ENCODE measurements at regions not wholly inside any gene's neighbourhood (a gene's known extent, or its start where the extent isn't known, plus 50 kb on each side); places are given as distances from the start of the nearest gene placed in this dataset.

- no peak for DNase-seq
- peaks cover 0 to 6% of the 10 kb centered on the region in 2 donors for H3K9me3 ChIP-seq (ENCODE audit: control insufficient read depth in 2 of 2, insufficient read depth in 1 of 2, low read depth in 1 of 2, low read length in 1 of 2)
- no peak for FAIRE-seq
- H3K4me1 ChIP-seq (ENCODE audit: control insufficient read depth in 3 of 3, insufficient read depth in 2 of 3, low read depth in 1 of 3, low read length in 2 of 3) = peaks cover 0 to 3% (median 0%) of the 10 kb centered on the region in 3 donors
- no peak overlapping the region for H3K4me3 ChIP-seq (ENCODE audit: low read depth in 1 of 3, low read length in 3 of 3)
- no peaks in the 10 kb centered on the region for H3K27me3 ChIP-seq (ENCODE audit: control insufficient read depth in 3 of 3, insufficient read depth in 3 of 3, low read length in 3 of 3)
- no peak overlapping the region for H3K27ac ChIP-seq (ENCODE audit: low read depth in 1 of 3, low read length in 2 of 3)
- 91 to 100% (median 96%) methylated on average over 1 of the region's 1 CpG for WGBS, 3 donors
- H3K36me3 ChIP-seq (ENCODE audit: control insufficient read depth in 3 of 3, insufficient read depth in 2 of 3, low read depth in 1 of 3, low read length in 3 of 3) = no peaks in the 10 kb centered on the region
Measured at GRCh38 chr13:44267203-44267602, 106.4 kb upstream of the SERP2 start.

- 81 to 89% (median 86%) methylated on average over 4 of the region's 4 CpGs for WGBS, 3 donors
- peaks cover 0 to 6% of the 10 kb centered on the region in 2 donors for H3K9me3 ChIP-seq (ENCODE audit: control insufficient read depth in 2 of 2, insufficient read depth in 1 of 2, low read depth in 1 of 2, low read length in 1 of 2)
- FAIRE-seq = no peak
Measured at GRCh38 chr13:44267980-44268379, 105.6 kb upstream of the SERP2 start.

GRCh38 chr13:44268980-44269379 lies 104.6 kb upstream of the SERP2 start:
- no peak for FAIRE-seq
- no peaks in the 10 kb centered on the region for H3K27me3 ChIP-seq (ENCODE audit: control insufficient read depth in 3 of 3, insufficient read depth in 3 of 3, low read length in 3 of 3)
- no peak overlapping the region for H3K27ac ChIP-seq (ENCODE audit: low read depth in 1 of 3, low read length in 2 of 3)
- no peak overlapping the region for H3K4me3 ChIP-seq (ENCODE audit: low read depth in 1 of 3, low read length in 3 of 3)
- no peak for DNase-seq
- no peaks in the 10 kb centered on the region for H3K36me3 ChIP-seq (ENCODE audit: control insufficient read depth in 3 of 3, insufficient read depth in 2 of 3, low read depth in 1 of 3, low read length in 3 of 3)
- H3K4me1 ChIP-seq (ENCODE audit: control insufficient read depth in 3 of 3, insufficient read depth in 2 of 3, low read depth in 1 of 3, low read length in 2 of 3) = peaks cover under 1 to 8% (median 4%) of the 10 kb centered on the region in 3 donors
- H3K9me3 ChIP-seq (ENCODE audit: control insufficient read depth in 2 of 2, insufficient read depth in 1 of 2, low read depth in 1 of 2, low read length in 1 of 2) = peaks cover 0 to 6% of the 10 kb centered on the region in 2 donors

More at GRCh38 chr13:44267980-44268379, 105.6 kb upstream of the SERP2 start:
- Histone ChIP-seq H3K4me1 (ENCODE audit: control insufficient read depth in 3 of 3, insufficient read depth in 2 of 3, low read depth in 1 of 3, low read length in 2 of 3) (peaks cover 0 to 3% (median 0%) of the 10 kb centered on the region in 3 donors), H3K27ac (ENCODE audit: low read depth in 1 of 3, low read length in 2 of 3) (no peak overlapping the region), H3K27me3 (ENCODE audit: control insufficient read depth in 3 of 3, insufficient read depth in 3 of 3, low read length in 3 of 3) (no peaks in the 10 kb centered on the region), H3K4me3 (ENCODE audit: low read depth in 1 of 3, low read length in 3 of 3) (no peak overlapping the region), H3K36me3 (ENCODE audit: control insufficient read depth in 3 of 3, insufficient read depth in 2 of 3, low read depth in 1 of 3, low read length in 3 of 3) (no peaks in the 10 kb centered on the region)
- no peak for DNase-seq

GRCh38 chr13:44270150-44270549 lies 103.5 kb upstream of the SERP2 start:
- DNase-seq (no peak), FAIRE-seq (no peak)
- H3K27ac ChIP-seq (ENCODE audit: low read depth in 1 of 3, low read length in 2 of 3) = peak overlapping the region in 1 of 3 donors; percentile 43
- peaks cover 0 to 6% of the 10 kb centered on the region in 2 donors for H3K9me3 ChIP-seq (ENCODE audit: control insufficient read depth in 2 of 2, insufficient read depth in 1 of 2, low read depth in 1 of 2, low read length in 1 of 2)
- H3K4me1 ChIP-seq (ENCODE audit: control insufficient read depth in 3 of 3, insufficient read depth in 2 of 3, low read depth in 1 of 3, low read length in 2 of 3) = peaks cover 6 to 17% (median 10%) of the 10 kb centered on the region in 3 donors
- no peak overlapping the region for H3K4me3 ChIP-seq (ENCODE audit: low read depth in 1 of 3, low read length in 3 of 3)
- H3K36me3 ChIP-seq (ENCODE audit: control insufficient read depth in 3 of 3, insufficient read depth in 2 of 3, low read depth in 1 of 3, low read length in 3 of 3) = no peaks in the 10 kb centered on the region
- 88 to 96% (median 94%) methylated on average over 3 of the region's 3 CpGs for WGBS, 3 donors
- H3K27me3 ChIP-seq (ENCODE audit: control insufficient read depth in 3 of 3, insufficient read depth in 3 of 3, low read length in 3 of 3) = no peaks in the 10 kb centered on the region

- WGBS, 3 donors = 68 to 93% (median 90%) methylated on average over 4 of the region's 4 CpGs
- DNase-seq = no peak
- no peaks in the 10 kb centered on the region for H3K36me3 ChIP-seq (ENCODE audit: control insufficient read depth in 3 of 3, insufficient read depth in 2 of 3, low read depth in 1 of 3, low read length in 3 of 3)
- FAIRE-seq = no peak
- peaks cover 6 to 17% (median 11%) of the 10 kb centered on the region in 3 donors for H3K4me1 ChIP-seq (ENCODE audit: control insufficient read depth in 3 of 3, insufficient read depth in 2 of 3, low read depth in 1 of 3, low read length in 2 of 3)
- H3K9me3 ChIP-seq (ENCODE audit: control insufficient read depth in 2 of 2, insufficient read depth in 1 of 2, low read depth in 1 of 2, low read length in 1 of 2) = peaks cover 0 to 6% of the 10 kb centered on the region in 2 donors
- peak overlapping the region in 2 of 3 donors; percentile 32 to 88 for H3K27ac ChIP-seq (ENCODE audit: low read depth in 1 of 3, low read length in 2 of 3)
- no peak overlapping the region for H3K4me3 ChIP-seq (ENCODE audit: low read depth in 1 of 3, low read length in 3 of 3)
- H3K27me3 ChIP-seq (ENCODE audit: control insufficient read depth in 3 of 3, insufficient read depth in 3 of 3, low read length in 3 of 3) = no peaks in the 10 kb centered on the region
Measured at GRCh38 chr13:44271031-44271455, 102.6 kb upstream of the SERP2 start.

- H3K9me3 ChIP-seq (ENCODE audit: control insufficient read depth in 2 of 2, insufficient read depth in 1 of 2, low read depth in 1 of 2, low read length in 1 of 2) = peaks cover 0 to 6% of the 10 kb centered on the region in 2 donors
- 76 to 91% (median 87%) methylated on average over 2 of the region's 2 CpGs for WGBS, 3 donors
- H3K27ac ChIP-seq (ENCODE audit: low read depth in 1 of 3, low read length in 2 of 3) = peak overlapping the region in 2 of 3 donors; percentile 32 to 88
- FAIRE-seq = no peak
- H3K4me1 ChIP-seq (ENCODE audit: control insufficient read depth in 3 of 3, insufficient read depth in 2 of 3, low read depth in 1 of 3, low read length in 2 of 3) = peaks cover 6 to 17% (median 11%) of the 10 kb centered on the region in 3 donors
- no peaks in the 10 kb centered on the region for H3K27me3 ChIP-seq (ENCODE audit: control insufficient read depth in 3 of 3, insufficient read depth in 3 of 3, low read length in 3 of 3)
- DNase-seq = no peak
- no peak overlapping the region for H3K4me3 ChIP-seq (ENCODE audit: low read depth in 1 of 3, low read length in 3 of 3)
- no peaks in the 10 kb centered on the region for H3K36me3 ChIP-seq (ENCODE audit: control insufficient read depth in 3 of 3, insufficient read depth in 2 of 3, low read depth in 1 of 3, low read length in 3 of 3)
Measured at GRCh38 chr13:44271473-44271872, 102.2 kb upstream of the SERP2 start.

- Histone ChIP-seq H3K36me3 (ENCODE audit: control insufficient read depth in 3 of 3, insufficient read depth in 2 of 3, low read depth in 1 of 3, low read length in 3 of 3) (no peaks in the 10 kb centered on the region), H3K9me3 (ENCODE audit: control insufficient read depth in 2 of 2, insufficient read depth in 1 of 2, low read depth in 1 of 2, low read length in 1 of 2) (peaks cover 0 to 2% of the 10 kb centered on the region in 2 donors), H3K27me3 (ENCODE audit: control insufficient read depth in 3 of 3, insufficient read depth in 3 of 3, low read length in 3 of 3) (no peaks in the 10 kb centered on the region), H3K4me1 (ENCODE audit: control insufficient read depth in 3 of 3, insufficient read depth in 2 of 3, low read depth in 1 of 3, low read length in 2 of 3) (peaks cover 6 to 17% (median 11%) of the 10 kb centered on the region in 3 donors), H3K27ac (ENCODE audit: low read depth in 1 of 3, low read length in 2 of 3) (peak overlapping the region in 1 of 3 donors; percentile 82), H3K4me3 (ENCODE audit: low read depth in 1 of 3, low read length in 3 of 3) (no peak overlapping the region)
- WGBS, 3 donors = 59 to 94% (median 94%) methylated on average over 1 of the region's 1 CpG
- DNase-seq (no peak), FAIRE-seq (no peak)
Measured at GRCh38 chr13:44271915-44272341, 101.7 kb upstream of the SERP2 start.

GRCh38 chr13:44272692-44273091 lies 100.9 kb upstream of the SERP2 start:
- Histone ChIP-seq H3K27ac (ENCODE audit: low read depth in 1 of 3, low read length in 2 of 3) (peak overlapping the region in 1 of 3 donors; percentile 18), H3K4me1 (ENCODE audit: control insufficient read depth in 3 of 3, insufficient read depth in 2 of 3, low read depth in 1 of 3, low read length in 2 of 3) (peaks cover 6 to 17% (median 11%) of the 10 kb centered on the region in 3 donors), H3K4me3 (ENCODE audit: low read depth in 1 of 3, low read length in 3 of 3) (no peak overlapping the region), H3K36me3 (ENCODE audit: control insufficient read depth in 3 of 3, insufficient read depth in 2 of 3, low read depth in 1 of 3, low read length in 3 of 3) (no peaks in the 10 kb centered on the region), H3K27me3 (ENCODE audit: control insufficient read depth in 3 of 3, insufficient read depth in 3 of 3, low read length in 3 of 3) (no peaks in the 10 kb centered on the region), H3K9me3 (ENCODE audit: control insufficient read depth in 2 of 2, insufficient read depth in 1 of 2, low read depth in 1 of 2, low read length in 1 of 2) (no peaks in the 10 kb centered on the region)
- DNase-seq = no peak
- WGBS, 3 donors = 87 to 96% (median 91%) methylated on average over 3 of the region's 3 CpGs
- no peak for FAIRE-seq

GRCh38 chr13:44273216-44273615 lies 100.4 kb upstream of the SERP2 start:
- Histone ChIP-seq H3K27ac (ENCODE audit: low read depth in 1 of 3, low read length in 2 of 3) (peak overlapping the region in 1 of 3 donors; percentile 94), H3K4me3 (ENCODE audit: low read depth in 1 of 3, low read length in 3 of 3) (no peak overlapping the region), H3K27me3 (ENCODE audit: control insufficient read depth in 3 of 3, insufficient read depth in 3 of 3, low read length in 3 of 3) (no peaks in the 10 kb centered on the region), H3K36me3 (ENCODE audit: control insufficient read depth in 3 of 3, insufficient read depth in 2 of 3, low read depth in 1 of 3, low read length in 3 of 3) (no peaks in the 10 kb centered on the region), H3K4me1 (ENCODE audit: control insufficient read depth in 3 of 3, insufficient read depth in 2 of 3, low read depth in 1 of 3, low read length in 2 of 3) (peaks cover 6 to 17% (median 11%) of the 10 kb centered on the region in 3 donors), H3K9me3 (ENCODE audit: control insufficient read depth in 2 of 2, insufficient read depth in 1 of 2, low read depth in 1 of 2, low read length in 1 of 2) (no peaks in the 10 kb centered on the region)
- no peak for DNase-seq
- FAIRE-seq = no peak
- WGBS, 3 donors = 98% methylated on average over 5 of the region's 5 CpGs
